IgD-negative memory B cell (primary cell): ENCODE measurements at regions not wholly inside any gene's neighbourhood (a gene's known extent, or its start where the extent isn't known, plus 50 kb on each side); places are given as distances from the start of the nearest gene placed in this dataset.

ENCODE experiments used
- H3K27ac Mint-ChIP-seq, 3 donors: one replicate each; pipeline ENCODE4 v1.8.0; 2020 to 2022; ENCODE audit warnings: mild to moderate bottlenecking in 3 of 3, mixed read lengths in 3 of 3, moderate library complexity in 1 of 3
- H3K27me3 Mint-ChIP-seq: one replicate; pipeline ENCODE4 v1.8.0; 2021; ENCODE audit warnings: mixed read lengths
- H3K36me3 Mint-ChIP-seq: one replicate; pipeline ENCODE4 v1.8.0; 2020; ENCODE audit warnings: mild to moderate bottlenecking, mixed read lengths
- H3K4me1 Mint-ChIP-seq, 3 donors: one replicate each; pipeline ENCODE4 v1.8.0; 2020 to 2022; ENCODE audit warnings: mixed read lengths in 3 of 3, mild to moderate bottlenecking in 1 of 3
- H3K4me3 Mint-ChIP-seq, 4 donors: one replicate each; pipeline ENCODE4 v1.8.0; 2020 to 2022; ENCODE audit warnings: mild to moderate bottlenecking in 4 of 4, mixed read lengths in 4 of 4, moderate library complexity in 3 of 4
- H3K9me3 Mint-ChIP-seq, 3 donors: one replicate each; pipeline ENCODE4 v1.8.0; 2020 to 2021; ENCODE audit warnings: mixed read lengths in 3 of 3, mild to moderate bottlenecking in 1 of 3

DNA sequence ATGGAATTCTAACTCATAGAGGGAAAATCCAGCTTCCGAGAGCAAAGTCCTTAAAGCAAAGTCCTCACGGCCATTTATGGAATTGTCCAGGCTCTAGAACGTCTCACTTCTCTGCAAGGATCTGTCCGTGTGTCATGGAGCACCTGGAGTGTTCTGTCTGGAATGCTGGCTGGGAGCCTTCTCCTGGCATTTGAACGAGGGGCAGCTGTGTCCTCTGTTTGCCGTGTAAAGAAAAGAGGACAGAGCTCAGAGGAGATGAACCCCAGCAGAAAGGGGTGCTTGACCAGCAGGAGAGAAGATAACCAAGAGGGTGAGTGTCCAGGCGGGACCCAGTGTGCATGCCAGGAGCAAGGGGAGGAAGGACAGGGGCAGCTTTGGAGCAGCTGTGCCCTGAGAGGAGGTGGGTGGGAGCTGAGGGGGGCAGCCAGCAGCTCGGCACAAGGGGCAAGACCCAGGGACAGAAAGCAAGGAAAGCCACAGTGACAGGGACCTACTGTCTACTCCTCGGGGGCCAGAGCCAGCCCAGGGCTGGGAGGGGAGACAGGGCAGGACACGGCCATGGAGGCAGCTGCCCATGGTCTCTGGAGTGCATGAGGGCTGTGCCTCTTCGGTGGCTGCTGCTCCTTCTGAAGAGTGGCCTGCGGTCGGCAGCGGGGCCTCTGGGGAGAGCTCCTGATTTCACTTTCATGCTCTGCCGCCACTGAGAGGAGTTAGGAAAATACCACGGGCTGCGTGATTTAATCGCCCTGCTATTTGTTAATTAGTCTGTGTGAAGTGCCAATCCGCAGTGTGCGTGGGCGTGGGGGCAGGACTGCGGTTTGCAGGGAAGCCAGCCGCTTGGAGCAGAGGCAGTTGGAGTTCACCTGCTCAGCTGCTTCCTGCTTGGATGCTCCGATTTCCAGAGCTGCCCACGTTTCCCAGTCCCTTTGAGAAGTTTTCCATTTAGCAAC, 149.3 kb upstream of the SHH start:
- Mint-ChIP-seq H3K27ac (no peak overlapping the region), H3K27me3 (no peaks in the 10 kb centered on the region), H3K9me3 (peaks cover 0 to 2% (median 0%) of the 10 kb centered on the region in 3 donors), H3K4me3 (no peak overlapping the region), H3K4me1 (no peaks in the 10 kb centered on the region), H3K36me3 (no peaks in the 10 kb centered on the region)

DNA sequence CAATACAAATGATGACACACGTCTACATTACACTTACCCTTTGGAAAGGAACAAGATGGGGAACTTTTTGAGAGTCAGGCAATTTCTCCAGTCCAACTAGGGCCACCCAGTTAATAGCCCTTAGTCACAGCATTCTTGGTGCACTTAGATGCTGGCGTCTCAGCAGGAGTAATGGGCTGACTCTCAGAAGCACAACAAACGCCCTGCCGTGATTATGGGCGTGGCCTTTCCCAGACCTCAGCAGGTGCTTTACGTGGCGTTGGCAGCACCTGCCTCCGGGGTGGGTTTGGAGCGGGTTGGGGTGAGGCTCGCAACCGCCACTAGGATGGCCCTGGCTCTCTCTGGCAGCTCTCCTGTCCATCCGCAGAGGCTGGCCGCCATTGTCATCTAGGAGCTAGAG, 147.6 kb upstream of the SHH start:
- H3K9me3 Mint-ChIP-seq: peaks cover 0 to 2% (median 0%) of the 10 kb centered on the region in 3 donors
- no peaks in the 10 kb centered on the region for H3K36me3 Mint-ChIP-seq
- no peaks in the 10 kb centered on the region for H3K4me1 Mint-ChIP-seq
- H3K27ac Mint-ChIP-seq: no peak overlapping the region
- H3K27me3 Mint-ChIP-seq: no peaks in the 10 kb centered on the region
- H3K4me3 Mint-ChIP-seq: no peak overlapping the region

DNA sequence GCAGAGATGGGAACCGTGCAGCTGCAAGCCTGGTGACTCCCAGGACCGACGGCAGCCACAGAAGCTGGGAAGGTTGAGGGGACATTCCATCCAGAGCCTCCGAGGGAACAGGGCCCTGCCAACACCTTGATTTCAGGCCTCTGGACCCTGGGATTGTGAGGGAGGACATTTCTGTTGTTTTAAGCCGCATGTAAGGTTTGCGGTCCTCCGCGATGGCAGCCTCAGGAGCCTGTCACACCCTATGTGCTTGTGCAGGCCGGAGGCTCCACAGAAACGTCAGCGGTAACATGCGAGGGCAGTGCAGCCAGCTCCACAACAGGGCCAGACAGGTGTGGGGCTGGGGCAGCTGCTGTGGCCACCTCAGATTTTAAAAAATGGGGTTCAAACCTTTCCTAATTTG, 144.7 kb upstream of the SHH start:
- Mint-ChIP-seq H3K27me3 (peaks cover 5% of the 10 kb centered on the region), H3K27ac (no peak overlapping the region), H3K36me3 (no peaks in the 10 kb centered on the region), H3K4me3 (no peak overlapping the region), H3K4me1 (no peaks in the 10 kb centered on the region), H3K9me3 (peaks cover 0 to 2% (median 0%) of the 10 kb centered on the region in 3 donors)

GRCh38 chr7:155955367-155955635, 143.0 kb upstream of the SHH start:
- no peaks in the 10 kb centered on the region for H3K4me1 Mint-ChIP-seq
- no peak overlapping the region for H3K4me3 Mint-ChIP-seq

GRCh38 chr7:155954550-155955366, 142.5 kb upstream of the SHH start:
- Mint-ChIP-seq H3K36me3 (no peaks in the 10 kb centered on the region), H3K27me3 (peaks cover 6% of the 10 kb centered on the region), H3K27ac (no peak overlapping the region), H3K4me3 (no peak overlapping the region), H3K9me3 (peaks cover 0 to 2% (median 0%) of the 10 kb centered on the region in 3 donors), H3K4me1 (no peaks in the 10 kb centered on the region)

More at GRCh38 chr7:155955367-155955635, 143.0 kb upstream of the SHH start:
- H3K36me3 Mint-ChIP-seq: no peaks in the 10 kb centered on the region
- peaks cover 6% of the 10 kb centered on the region for H3K27me3 Mint-ChIP-seq
- no peak overlapping the region for H3K27ac Mint-ChIP-seq
- peaks cover 0 to 2% (median 0%) of the 10 kb centered on the region in 3 donors for H3K9me3 Mint-ChIP-seq

DNA sequence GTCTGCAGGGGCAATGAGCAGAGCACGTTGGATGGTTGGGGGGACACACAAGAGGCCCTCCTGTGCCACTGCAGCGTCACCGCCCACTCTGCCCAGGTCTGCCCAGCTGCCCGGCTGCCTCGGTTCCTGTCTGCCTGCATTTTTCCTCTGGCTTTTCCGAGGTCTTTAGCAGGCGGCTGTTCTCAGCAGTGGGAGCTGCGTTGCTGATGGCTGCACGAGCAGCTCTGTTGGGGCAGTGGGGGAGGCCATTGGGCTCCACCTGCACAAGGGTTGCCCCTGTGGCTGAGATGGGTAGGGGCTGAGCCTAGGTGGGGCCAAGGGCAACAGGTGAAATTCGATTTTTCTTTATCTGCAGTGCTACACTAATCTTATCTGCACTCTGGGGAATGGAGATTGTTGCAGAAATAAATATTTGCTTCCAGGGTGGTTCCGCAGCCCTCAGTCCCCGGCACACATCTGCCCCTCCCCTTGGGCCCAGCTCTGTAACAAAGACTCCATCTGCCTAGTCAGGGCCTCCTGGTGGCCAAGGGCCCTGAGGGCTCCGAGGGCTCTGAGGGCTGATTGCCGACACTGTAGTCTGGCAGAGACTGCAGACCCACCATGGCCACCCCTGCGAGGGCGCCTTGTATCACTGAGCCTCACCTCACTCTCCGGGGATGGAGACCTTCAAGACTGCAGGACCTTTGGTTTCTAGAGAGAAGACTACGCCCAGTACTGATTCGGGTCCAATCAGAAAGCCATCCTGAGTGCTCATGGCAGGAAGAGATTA, 141.7 kb upstream of the SHH start:
- H3K9me3 Mint-ChIP-seq: peaks cover 0 to 2% (median 0%) of the 10 kb centered on the region in 3 donors
- H3K36me3 Mint-ChIP-seq: no peaks in the 10 kb centered on the region
- H3K4me3 Mint-ChIP-seq: no peak overlapping the region
- H3K27ac Mint-ChIP-seq: no peak overlapping the region
- peaks cover 6% of the 10 kb centered on the region for H3K27me3 Mint-ChIP-seq
- H3K4me1 Mint-ChIP-seq: no peaks in the 10 kb centered on the region

- peaks cover 6% of the 10 kb centered on the region for H3K27me3 Mint-ChIP-seq
- H3K4me1 Mint-ChIP-seq: no peaks in the 10 kb centered on the region
- H3K9me3 Mint-ChIP-seq: peaks cover 0 to 2% (median 0%) of the 10 kb centered on the region in 3 donors
- H3K4me3 Mint-ChIP-seq: no peak overlapping the region
- no peak overlapping the region for H3K27ac Mint-ChIP-seq
- no peaks in the 10 kb centered on the region for H3K36me3 Mint-ChIP-seq
These were observed 141.2 kb upstream of the SHH start for GRCh38 chr7:155953501-155953778.

- Mint-ChIP-seq H3K36me3 (no peaks in the 10 kb centered on the region), H3K27me3 (peaks cover 6% of the 10 kb centered on the region), H3K4me1 (no peaks in the 10 kb centered on the region), H3K27ac (no peak overlapping the region), H3K4me3 (no peak overlapping the region), H3K9me3 (peaks cover 0 to 2% (median 0%) of the 10 kb centered on the region in 3 donors)
These were observed 139.4 kb upstream of the SHH start for GRCh38 chr7:155951554-155952158.

- peaks cover 6% of the 10 kb centered on the region for H3K27me3 Mint-ChIP-seq
- peak overlapping the region in 1 of 4 donors; percentile 9 for H3K4me3 Mint-ChIP-seq
- peaks cover 0 to 2% (median under 1%) of the 10 kb centered on the region in 3 donors for H3K9me3 Mint-ChIP-seq
- H3K4me1 Mint-ChIP-seq: no peaks in the 10 kb centered on the region
- H3K27ac Mint-ChIP-seq: no peak overlapping the region
- H3K36me3 Mint-ChIP-seq: no peaks in the 10 kb centered on the region
These were observed 138.8 kb upstream of the SHH start for GRCh38 chr7:155950898-155951553.

DNA sequence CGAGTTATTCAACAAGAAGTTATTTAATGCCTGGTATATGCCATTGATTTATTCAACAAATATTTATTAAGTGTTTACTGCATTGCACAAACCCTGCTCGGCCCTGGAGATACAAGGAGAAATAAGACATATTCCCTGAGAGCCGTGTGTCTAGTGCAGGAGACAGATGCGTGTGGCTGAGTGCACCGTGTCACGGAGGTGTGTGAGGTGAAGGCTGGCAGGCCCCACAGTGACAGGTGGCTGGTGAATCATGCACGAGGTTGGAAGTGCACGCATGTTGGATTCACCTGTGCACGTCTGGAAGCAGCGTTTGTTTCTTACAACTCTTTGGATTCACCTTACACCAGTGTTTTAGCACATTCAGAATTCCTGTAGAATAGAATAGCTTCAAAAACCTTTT, 136.6 kb upstream of the SHH start:
- Mint-ChIP-seq H3K9me3 (peaks cover 2 to 4% (median 2%) of the 10 kb centered on the region in 3 donors), H3K27me3 (peaks cover 6% of the 10 kb centered on the region), H3K27ac (no peak overlapping the region), H3K4me3 (no peak overlapping the region), H3K36me3 (no peaks in the 10 kb centered on the region), H3K4me1 (no peaks in the 10 kb centered on the region)

- H3K4me1 Mint-ChIP-seq: no peaks in the 10 kb centered on the region
- H3K36me3 Mint-ChIP-seq: no peaks in the 10 kb centered on the region
These were observed 136.2 kb upstream of the SHH start for GRCh38 chr7:155948423-155948822.

GRCh38 chr7:155947051-155947450, 134.8 kb upstream of the SHH start:
- no peak overlapping the region for H3K27ac Mint-ChIP-seq
- no peak overlapping the region for H3K4me3 Mint-ChIP-seq
- H3K36me3 Mint-ChIP-seq: no peaks in the 10 kb centered on the region

More at GRCh38 chr7:155948423-155948822, 136.2 kb upstream of the SHH start:
- no peak overlapping the region for H3K27ac Mint-ChIP-seq
- no peak overlapping the region for H3K4me3 Mint-ChIP-seq
- H3K27me3 Mint-ChIP-seq: peaks cover 6% of the 10 kb centered on the region
- H3K9me3 Mint-ChIP-seq: peaks cover 2 to 4% (median 2%) of the 10 kb centered on the region in 3 donors

GRCh38 chr7:155945670-155946325, 133.5 kb upstream of the SHH start:
- no peaks in the 10 kb centered on the region for H3K36me3 Mint-ChIP-seq
- no peaks in the 10 kb centered on the region for H3K27me3 Mint-ChIP-seq
- H3K9me3 Mint-ChIP-seq: peaks cover 0 to 4% (median 2%) of the 10 kb centered on the region in 3 donors
- H3K4me3 Mint-ChIP-seq: no peak overlapping the region
- no peaks in the 10 kb centered on the region for H3K4me1 Mint-ChIP-seq
- peak overlapping the region in 1 of 3 donors; percentile 46 for H3K27ac Mint-ChIP-seq

More at GRCh38 chr7:155947051-155947450, 134.8 kb upstream of the SHH start:
- Mint-ChIP-seq H3K27me3 (peaks cover 1% of the 10 kb centered on the region), H3K9me3 (peaks cover 0 to 4% (median 2%) of the 10 kb centered on the region in 3 donors), H3K4me1 (no peaks in the 10 kb centered on the region)

DNA sequence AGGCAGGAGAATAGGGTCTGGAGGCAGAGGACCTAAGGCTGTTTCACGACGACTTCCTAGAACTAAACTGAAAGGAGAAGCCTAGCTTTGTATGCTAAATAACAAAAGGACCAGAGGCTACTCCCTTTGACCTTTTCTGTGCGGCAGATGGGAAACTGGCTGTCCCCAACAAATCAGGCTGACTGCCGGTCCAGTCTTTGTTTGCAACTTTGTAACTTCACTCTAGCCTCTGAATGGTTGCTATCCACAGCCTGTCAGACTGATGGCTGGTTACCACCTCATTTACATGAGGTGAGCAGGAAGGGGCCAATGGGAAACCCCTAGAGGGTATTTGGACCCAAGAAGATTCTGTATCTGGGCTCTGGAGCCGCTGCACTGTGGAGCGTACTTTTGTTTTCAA, 132.6 kb upstream of the SHH start:
- no peak overlapping the region for H3K27ac Mint-ChIP-seq
- peaks cover under 1% of the 10 kb centered on the region for H3K27me3 Mint-ChIP-seq
- H3K9me3 Mint-ChIP-seq: peaks cover 0 to 9% (median 2%) of the 10 kb centered on the region in 3 donors
- H3K4me3 Mint-ChIP-seq: no peak overlapping the region
- no peaks in the 10 kb centered on the region for H3K4me1 Mint-ChIP-seq
- no peaks in the 10 kb centered on the region for H3K36me3 Mint-ChIP-seq
